ENCODE measurements at regions not wholly inside any gene's neighbourhood (a gene's known extent, or its start where the extent isn't known, plus 50 kb on each side); places are given as distances from the start of the nearest gene placed in this dataset.

DNA sequence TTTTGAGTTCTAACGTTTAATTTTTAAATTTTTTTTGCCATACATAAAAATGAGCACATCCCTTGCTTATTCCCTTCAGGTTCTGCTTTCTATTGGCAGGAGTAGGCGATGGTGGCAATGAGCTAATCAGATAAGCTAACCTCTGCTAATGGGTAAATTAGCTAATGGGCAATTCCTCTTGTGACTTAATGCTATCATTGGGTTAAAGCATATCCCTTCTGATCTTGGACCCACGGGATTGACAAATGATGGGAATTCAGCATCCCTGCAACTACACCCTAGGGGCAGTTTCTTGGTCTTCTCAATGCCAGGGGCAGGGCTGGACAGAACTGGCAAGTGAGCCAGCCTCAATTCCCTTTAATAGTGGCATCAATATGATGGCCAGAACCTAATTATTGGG lies 70.2 kb upstream of the IL12B start:
- TF ChIP-seq, protein P1, sequence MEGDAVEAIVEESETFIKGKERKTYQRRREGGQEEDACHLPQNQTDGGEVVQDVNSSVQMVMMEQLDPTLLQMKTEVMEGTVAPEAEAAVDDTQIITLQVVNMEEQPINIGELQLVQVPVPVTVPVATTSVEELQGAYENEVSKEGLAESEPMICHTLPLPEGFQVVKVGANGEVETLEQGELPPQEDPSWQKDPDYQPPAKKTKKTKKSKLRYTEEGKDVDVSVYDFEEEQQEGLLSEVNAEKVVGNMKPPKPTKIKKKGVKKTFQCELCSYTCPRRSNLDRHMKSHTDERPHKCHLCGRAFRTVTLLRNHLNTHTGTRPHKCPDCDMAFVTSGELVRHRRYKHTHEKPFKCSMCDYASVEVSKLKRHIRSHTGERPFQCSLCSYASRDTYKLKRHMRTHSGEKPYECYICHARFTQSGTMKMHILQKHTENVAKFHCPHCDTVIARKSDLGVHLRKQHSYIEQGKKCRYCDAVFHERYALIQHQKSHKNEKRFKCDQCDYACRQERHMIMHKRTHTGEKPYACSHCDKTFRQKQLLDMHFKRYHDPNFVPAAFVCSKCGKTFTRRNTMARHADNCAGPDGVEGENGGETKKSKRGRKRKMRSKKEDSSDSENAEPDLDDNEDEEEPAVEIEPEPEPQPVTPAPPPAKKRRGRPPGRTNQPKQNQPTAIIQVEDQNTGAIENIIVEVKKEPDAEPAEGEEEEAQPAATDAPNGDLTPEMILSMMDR (IDR thresholded peaks at IDR 0.05; ENCODE audit: low read length), result no peak
- TF ChIP-seq EZH2 (optimal IDR thresholded peaks at IDR 0.05; ENCODE audit: low read depth, low read length), result no peak
